ENCODE measurements at regions not wholly inside any gene's neighbourhood (a gene's known extent, or its start where the extent isn't known, plus 50 kb on each side); places are given as distances from the start of the nearest gene placed in this dataset.

GRCh38 chr11:98153752-98154151, 867.0 kb upstream of the CNTN5 start:
- TF ChIP-seq CTCF (conservative IDR thresholded peaks at IDR 0.05) = no peak
- TF ChIP-seq EZH2 (IDR thresholded peaks at IDR 0.05; ENCODE audit: low read depth) = no peak

All from PC-9 (cell line).